ENCODE measurements at regions not wholly inside any gene's neighbourhood (a gene's known extent, or its start where the extent isn't known, plus 50 kb on each side); places are given as distances from the start of the nearest gene placed in this dataset.

- Histone ChIP-seq H2BK5ac (ENCODE audit: low read depth, low read length) (no peak overlapping the region), H2AK5ac (ENCODE audit: low read depth, low read length) (no peak overlapping the region), H2BK20ac (ENCODE audit: low read length) (no peak overlapping the region), H2BK15ac (ENCODE audit: low read length) (no peak overlapping the region), H3K9ac (replicated peaks in 1 of 4; ENCODE audit: extremely low read depth in 1 of 4, low read depth in 3 of 4, low read length in 3 of 4) (no peak overlapping the region), H2BK12ac (ENCODE audit: low read depth, low read length) (no peak overlapping the region), H3K4ac (replicated peaks; ENCODE audit: insufficient read length, low read depth, low read length) (no peak overlapping the region), H4K91ac (replicated peaks; ENCODE audit: insufficient read length, low read length) (no peak overlapping the region), H2AFZ (ENCODE audit: low read length) (no peak overlapping the region), H3K79me2 (ENCODE audit: control insufficient read depth in 1 of 2, insufficient read depth in 2 of 2, low read length in 2 of 2) (no peaks in the 10 kb centered on the region), H4K8ac (ENCODE audit: extremely low read depth, insufficient read depth, low read length) (no peak overlapping the region), H3K27me3 (replicated peaks in 1 of 4; ENCODE audit: control insufficient read depth in 3 of 4, extremely low read depth in 1 of 4, insufficient read depth in 3 of 4, low read length in 3 of 4) (no peaks in the 10 kb centered on the region), H3K4me3 (ENCODE audit: extremely low read depth in 1 of 4, insufficient read depth in 2 of 4, low read depth in 3 of 4, low read length in 4 of 4) (no peak overlapping the region), H2BK120ac (replicated peaks; ENCODE audit: low read depth, low read length) (no peak overlapping the region), H3K9me3 (ENCODE audit: insufficient read depth in 2 of 2, low read depth in 1 of 2, low read length in 1 of 2) (no peaks in the 10 kb centered on the region), H3K56ac (replicated peaks; ENCODE audit: insufficient read length, low read depth, low read length) (no peak overlapping the region), H3K18ac (ENCODE audit: extremely low read depth, low read length) (no peak overlapping the region), H3K14ac (ENCODE audit: insufficient read length) (no peak overlapping the region), H3K23ac (ENCODE audit: insufficient read length) (no peak overlapping the region), H3K36me3 (ENCODE audit: control insufficient read depth in 2 of 4, insufficient read depth in 4 of 4, low read length in 3 of 4) (no peaks in the 10 kb centered on the region), H4K20me1 (replicated peaks in 1 of 2; ENCODE audit: control insufficient read depth in 1 of 2, insufficient read depth in 2 of 2, low read length in 2 of 2) (no peaks in the 10 kb centered on the region), H4K5ac (ENCODE audit: insufficient read length, low read depth, low read length) (no peak overlapping the region), H3K23me2 (ENCODE audit: low read depth, low read length) (no peaks in the 10 kb centered on the region), H3K4me2 (ENCODE audit: insufficient read depth in 1 of 2, low read depth in 2 of 2, low read length in 2 of 2) (no peak overlapping the region), H3K27ac (ENCODE audit: low read depth, low read length) (no peak overlapping the region), H3K4me1 (replicated peaks in 1 of 4; ENCODE audit: control insufficient read depth in 3 of 4, insufficient read depth in 4 of 4, low read length in 3 of 4) (no peaks in the 10 kb centered on the region), H3K79me1 (ENCODE audit: low read depth, low read length) (no peaks in the 10 kb centered on the region)
- DNase-seq (ENCODE audit: low read depth in 1 of 2, low spot score in 2 of 2) (no peak), FAIRE-seq (no peak)
- ChIA-PET CTCF (ENCODE audit: partially characterized antibody) (interaction anchor here (1.3 kb wide), 1 partner anchor 419 kb away, joined by 3 read pairs; no protein-coding TSS in a partner anchor), POLR2A (ENCODE audit: partially characterized antibody) (no interaction called here)
- WGBS, 2 experiments (ENCODE audit: extremely low coverage in 1 of 2, insufficient coverage in 1 of 2, insufficient read length in 1 of 2, insufficient replicate concordance in 2 of 2, low coverage in 1 of 2, low lambda C conversion rate in 2 of 2, missing lambda C conversion rate in 1 of 2) = 85% methylated on average over 5 of the region's 5 CpGs; no CpG with 5 or more reads in 1 of the 2 experiments
- TF ChIP-seq SP1 (IDR thresholded peaks at IDR 0.05; ENCODE audit: low read depth, low read length) (no peak), RAD21 (IDR thresholded peaks at IDR 0.05 in 1 of 2, conservative IDR thresholded peaks at IDR 0.05 in 1 of 2; ENCODE audit: low read depth in 2 of 2, low read length in 2 of 2) (no peak), SUZ12 (IDR thresholded peaks at IDR 0.05; ENCODE audit: low read length) (no peak), SIX5 (IDR thresholded peaks at IDR 0.05; ENCODE audit: low read depth, low read length) (no peak), SAP30 (IDR thresholded peaks at IDR 0.05; ENCODE audit: insufficient read depth, insufficient replicate concordance, low read length) (no peak), SP4 (IDR thresholded peaks at IDR 0.05; ENCODE audit: low read length) (no peak), ATF2 (IDR thresholded peaks at IDR 0.05; ENCODE audit: low read length) (no peak), GABPA (IDR thresholded peaks at IDR 0.05; ENCODE audit: borderline replicate concordance, insufficient read depth, low read length) (no peak), SRF (IDR thresholded peaks at IDR 0.05; ENCODE audit: low read depth, low read length) (no peak), PHF8 (conservative IDR thresholded peaks at IDR 0.05; ENCODE audit: low read depth, low read length) (no peak), EZH2 (IDR thresholded peaks at IDR 0.05; ENCODE audit: low read depth, low read length, severe bottlenecking) (no peak), KDM5A (IDR thresholded peaks at IDR 0.05; ENCODE audit: low read length) (no peak), RNF2 (IDR thresholded peaks at IDR 0.05; ENCODE audit: borderline replicate concordance, low read depth, low read length, missing control alignments, poor library complexity, severe bottlenecking) (no peak)
These were observed 56.4 kb upstream of the TOM1L1 start for GRCh38 chr17:54844233-54844632.
